OCI-LY7 (cell line): ENCODE measurements at regions not wholly inside any gene's neighbourhood (a gene's known extent, or its start where the extent isn't known, plus 50 kb on each side); places are given as distances from the start of the nearest gene placed in this dataset.

Experiments
- BruUV-seq: library from RNA; stranded (reverse); fragments of 400-500 nt; replicated peaks from 2 replicates; lab custom pipeline; 2021; lab: Mats Ljungman, UMichigan
- CTCF ChIA-PET: fragments of 300-600 bp; sonication (Branson Sonifier 250); formaldehyde crosslinking; loops from one replicate; lab custom pipeline; 2022; ENCODE audit warnings: antibody characterized with exemption; ENCODE audit not compliant: unreplicated experiment; lab: Charles Lee
- POLR2A ChIA-PET: fragments of 300-600 bp; sonication (Branson Sonifier 250); formaldehyde crosslinking; loops from one replicate; lab custom pipeline; 2022; ENCODE audit warnings: antibody characterized with exemption; lab: Charles Lee
- DNase-seq: peaks from one replicate; pipeline ENCODE4 v3.0.0-alpha.2; 2015; ENCODE audit warnings: low spot score
- H2AFZ ChIP-seq: fragments of 200-600 bp; sonication (generic), shearing (Covaris generic); 2 replicates; pipeline ENCODE4 v1.6.1; 2014; ENCODE audit warnings: mild to moderate bottlenecking, antibody characterized with exemption, low read length, moderate library complexity
- H3K27ac ChIP-seq: fragments of 200-600 bp; sonication (generic); 2 replicates; pipeline ENCODE4 v1.5.1; 2014; ENCODE audit warnings: mixed run types, low read depth, mild to moderate bottlenecking, moderate library complexity, low read length, inconsistent platforms; ENCODE audit not compliant: poor library complexity, severe bottlenecking
- H3K36me3 ChIP-seq: fragments of 200-600 bp; sonication (generic); 2 replicates; pipeline ENCODE4 v1.6.1; 2014; ENCODE audit warnings: mild to moderate bottlenecking, antibody characterized with exemption, low read length, moderate library complexity, mixed read lengths; ENCODE audit not compliant: insufficient read depth
- H3K4me1 ChIP-seq: fragments of 200-600 bp; sonication (generic); 2 replicates; pipeline ENCODE4 v1.5.1; 2014; ENCODE audit warnings: mild to moderate bottlenecking, low read length; ENCODE audit not compliant: insufficient read depth, poor library complexity, severe bottlenecking
- H3K4me2 ChIP-seq: fragments of 200-600 bp; sonication (generic); 2 replicates; pipeline ENCODE4 v1.6.1; 2014; ENCODE audit warnings: mild to moderate bottlenecking, low read length
- H3K4me3 ChIP-seq: fragments of 200-600 bp; sonication (generic); 2 replicates; pipeline ENCODE4 v1.5.1; 2014; ENCODE audit warnings: mild to moderate bottlenecking, low read depth, low read length; ENCODE audit not compliant: poor library complexity, severe bottlenecking
- H3K79me2 ChIP-seq: fragments of 200-600 bp; sonication (generic); 2 replicates; pipeline ENCODE4 v1.6.1; 2016; ENCODE audit warnings: low read depth, mild to moderate bottlenecking, low read length, moderate library complexity, mixed read lengths; ENCODE audit not compliant: insufficient read depth
- H3K9me2 ChIP-seq: fragments of 200-600 bp; sonication (generic); 2 replicates; pipeline ENCODE4 v1.6.1; 2016; ENCODE audit warnings: mild to moderate bottlenecking, low read length, mixed read lengths; ENCODE audit not compliant: insufficient read depth
- H3K9me3 ChIP-seq: fragments of 200-600 bp; sonication (generic); 2 replicates; pipeline ENCODE4 v1.6.1; 2014; ENCODE audit warnings: mild to moderate bottlenecking, mixed run types, low read length, mixed read lengths
- H4K20me1 ChIP-seq: fragments of 200-600 bp; sonication (generic); 2 replicates; pipeline ENCODE4 v1.6.1; 2014; ENCODE audit warnings: mild to moderate bottlenecking, antibody characterized with exemption, low read length, moderate library complexity, mixed read lengths; ENCODE audit not compliant: insufficient read depth
- CTCF ChIP-seq: fragments of 200-600 bp; sonication (generic); conservative IDR thresholded peaks from 2 replicates; pipeline ENCODE4 v1.5.1; 2014; ENCODE audit warnings: mild to moderate bottlenecking, antibody characterized with exemption, low read length, moderate library complexity, mixed read lengths
- EZH2phosphoT487 ChIP-seq: fragments of 200-600 bp; sonication (generic); IDR thresholded peaks from 2 replicates; pipeline ENCODE4 v1.6.1; 2018; ENCODE audit warnings: low read depth, borderline replicate concordance, mild to moderate bottlenecking, mixed run types, antibody characterized with exemption, low read length, moderate library complexity, mixed read lengths
- intact Hi-C: fragments of 100-400 bp; cut with micrococcal nuclease; formaldehyde crosslinking; loops from one replicate; pipeline ENCODE4 v1.10.0; 2022; ENCODE audit not compliant: unreplicated experiment

- DNase-seq = no peak
- BruUV-seq = no TSS peak
- no peak overlapping the region for H3K4me2 ChIP-seq
- H2AFZ ChIP-seq = no peak overlapping the region
- ChIA-PET CTCF (no interaction called here), POLR2A (interaction anchor here (1.2 kb wide), 1 partner anchor 22 kb away, joined by 4 read pairs; no protein-coding TSS in a partner anchor)
- H3K36me3 ChIP-seq = no peaks in the 10 kb centered on the region
- H3K4me3 ChIP-seq = no peak overlapping the region
- no peaks in the 10 kb centered on the region for H4K20me1 ChIP-seq
- H3K9me2 ChIP-seq = no peaks in the 10 kb centered on the region
- H3K9me3 ChIP-seq = no peaks in the 10 kb centered on the region
- intact Hi-C loops = no loop called here
- TF ChIP-seq EZH2phosphoT487 (no peak), CTCF (no peak)
- H3K4me1 ChIP-seq = no peaks in the 10 kb centered on the region
- H3K79me2 ChIP-seq = no peaks in the 10 kb centered on the region
- H3K27ac ChIP-seq = no peak overlapping the region
These were observed 247.9 kb upstream of the CNTN5 start for GRCh38 chr11:98772893-98773292.

- intact Hi-C loops = no loop called here
- 0 out of 2 replicates have a peak, but pooled peaks cover 3% of the 10 kb centered on the region for H3K9me3 ChIP-seq
- H4K20me1 ChIP-seq = no peaks in the 10 kb centered on the region
- BruUV-seq = no TSS peak
- H3K4me2 ChIP-seq = no peak overlapping the region
- DNase-seq = no peak
- no peaks in the 10 kb centered on the region for H3K36me3 ChIP-seq
- H3K79me2 ChIP-seq = no peaks in the 10 kb centered on the region
- no peak overlapping the region for H2AFZ ChIP-seq
- H3K9me2 ChIP-seq = 0 out of 2 replicates have a peak, but pooled peaks cover 3% of the 10 kb centered on the region
- H3K4me1 ChIP-seq = no peaks in the 10 kb centered on the region
- H3K27ac ChIP-seq = no peak overlapping the region
- CTCF ChIA-PET = no interaction called here
- TF ChIP-seq CTCF (no peak), EZH2phosphoT487 (no peak)
- no peak overlapping the region for H3K4me3 ChIP-seq
- POLR2A ChIA-PET = no interaction called here
These were observed 227.5 kb upstream of the CNTN5 start for GRCh38 chr11:98793276-98793675.

- Histone ChIP-seq H3K9me2 (0 out of 2 replicates have a peak, but pooled peaks cover 3% of the 10 kb centered on the region), H2AFZ (no peak overlapping the region), H3K4me1 (no peaks in the 10 kb centered on the region), H3K27ac (no peak overlapping the region), H3K9me3 (no peaks in the 10 kb centered on the region), H3K4me2 (no peak overlapping the region), H4K20me1 (no peaks in the 10 kb centered on the region), H3K36me3 (no peaks in the 10 kb centered on the region), H3K79me2 (no peaks in the 10 kb centered on the region), H3K4me3 (no peak overlapping the region)
- DNase-seq = no peak
- intact Hi-C loops = no loop called here
- BruUV-seq = no TSS peak
- TF ChIP-seq CTCF (no peak), EZH2phosphoT487 (no peak)
- POLR2A ChIA-PET = no interaction called here
- CTCF ChIA-PET = no interaction called here
These were observed 222.4 kb upstream of the CNTN5 start for GRCh38 chr11:98798333-98798732.
